G401.6 (cell line): ENCODE measurements at regions not wholly inside any gene's neighbourhood (a gene's known extent, or its start where the extent isn't known, plus 50 kb on each side); places are given as distances from the start of the nearest gene placed in this dataset.
"Not testable (repeated sequence)": the region's sequence is repeated elsewhere in the genome, so short reads cannot be mapped to it uniquely, and the experiment has no call there.

Experiments used
- FAIRE-seq: peaks from 2 replicates; lab custom pipeline; 2012; peaks lifted over from hg19 to GRCh38; lab: Jason Lieb, UNC

GRCh38 chr3:17891139-17891856 is 148.9 kb upstream of the TBC1D5 start:
- no peak for FAIRE-seq

DNA sequence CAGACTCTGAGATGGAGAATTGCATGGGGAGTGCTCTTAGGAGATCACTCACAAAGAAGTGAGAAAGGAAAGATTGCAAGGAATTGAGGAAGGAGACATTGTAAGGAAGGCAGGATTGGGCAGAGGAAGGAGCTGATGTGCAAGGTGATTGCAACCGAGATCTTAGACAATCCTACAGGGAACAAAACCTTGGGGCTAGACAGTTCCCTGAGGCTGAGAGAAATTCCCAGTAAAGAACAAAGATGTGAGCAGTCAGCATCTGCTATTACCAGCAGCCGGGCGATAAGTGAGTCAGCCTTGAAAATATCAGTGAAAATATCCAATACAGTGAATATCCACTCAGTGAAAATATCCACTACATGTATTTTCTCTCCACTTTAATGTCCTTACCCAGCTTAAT is 143.6 kb upstream of the TBC1D5 start:
- FAIRE-seq, result no peak

DNA sequence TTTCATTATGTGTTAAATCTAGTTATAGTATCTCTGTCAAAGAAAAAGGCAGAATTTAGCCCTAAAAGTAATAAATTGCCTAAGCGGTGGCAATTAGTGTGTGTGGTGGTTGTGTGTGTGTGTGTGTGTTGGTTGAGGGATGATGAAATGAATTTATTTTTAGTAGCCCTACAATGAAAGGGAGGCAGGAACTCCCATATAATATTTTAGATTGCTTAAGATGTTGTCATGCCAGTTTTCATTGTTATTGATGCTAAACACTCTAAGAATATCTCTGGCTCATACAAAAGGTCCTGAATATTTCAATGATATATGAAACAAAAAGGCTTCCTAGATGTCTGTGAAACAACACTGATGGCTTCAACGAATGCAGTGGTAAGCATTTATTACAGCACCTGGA is 140.6 kb upstream of the TBC1D5 start:
- no peak for FAIRE-seq

GRCh38 chr3:17877299-17877698 is 134.9 kb upstream of the TBC1D5 start:
- no peak for FAIRE-seq

DNA sequence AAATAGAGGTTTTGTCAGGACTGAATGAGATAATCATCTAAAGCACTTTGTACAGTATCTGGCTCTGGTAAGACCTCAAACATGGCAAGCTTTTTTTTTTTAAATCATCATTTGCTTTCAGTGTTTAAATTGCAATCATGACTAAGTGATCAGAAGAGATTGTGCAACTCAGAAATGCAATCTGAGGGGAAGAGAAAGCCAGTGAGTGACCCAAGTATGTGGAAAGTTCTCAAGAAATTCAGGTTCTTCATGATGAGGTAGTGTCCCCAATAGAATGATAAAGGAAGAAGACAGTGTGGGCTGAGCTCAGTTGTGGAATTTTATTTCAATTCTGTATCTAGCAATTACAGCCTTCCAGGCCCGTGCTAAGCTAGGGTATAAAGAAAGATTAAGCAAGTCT is 132.2 kb upstream of the TBC1D5 start:
- no peak for FAIRE-seq

GRCh38 chr3:17872457-17872856 is 130.0 kb upstream of the TBC1D5 start:
- FAIRE-seq, result no peak

- no peak for FAIRE-seq
Measured at GRCh38 chr3:17865631-17866030, 123.2 kb upstream of the TBC1D5 start.

GRCh38 chr3:17861476-17861875 is 119.0 kb upstream of the TBC1D5 start:
- FAIRE-seq, result no peak

DNA sequence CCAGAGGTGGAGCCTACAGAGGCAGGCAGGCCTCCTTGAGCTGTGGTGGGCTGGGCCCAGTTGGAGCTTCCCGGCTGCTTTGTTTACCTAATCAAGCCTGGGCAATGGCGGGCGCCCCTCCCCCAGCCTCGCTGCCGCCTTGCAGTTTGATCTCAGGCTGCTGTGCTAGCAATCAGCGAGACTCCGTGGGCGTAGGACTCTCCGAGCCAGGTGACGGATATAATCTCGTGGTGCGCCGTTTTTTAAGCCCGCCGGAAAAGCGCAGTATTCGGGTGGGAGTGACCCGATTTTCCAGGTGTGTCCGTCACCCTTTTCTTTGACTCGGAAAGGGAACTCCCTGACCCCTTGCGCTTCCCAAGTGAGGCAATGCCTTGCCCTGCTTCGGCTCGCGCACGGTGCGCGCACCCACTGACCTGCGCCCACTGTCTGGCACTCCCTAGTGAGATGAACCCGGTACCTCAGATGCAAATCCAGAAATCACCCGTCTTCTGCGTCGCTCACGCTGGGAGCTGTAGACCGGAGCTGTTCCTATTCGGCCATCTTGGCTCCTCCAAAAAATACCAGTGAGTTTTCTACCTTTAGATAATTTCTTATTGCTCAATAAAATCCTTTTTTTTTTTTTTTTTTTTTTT is 118.5 kb upstream of the TBC1D5 start:
- FAIRE-seq, result not testable (repeated sequence)

DNA sequence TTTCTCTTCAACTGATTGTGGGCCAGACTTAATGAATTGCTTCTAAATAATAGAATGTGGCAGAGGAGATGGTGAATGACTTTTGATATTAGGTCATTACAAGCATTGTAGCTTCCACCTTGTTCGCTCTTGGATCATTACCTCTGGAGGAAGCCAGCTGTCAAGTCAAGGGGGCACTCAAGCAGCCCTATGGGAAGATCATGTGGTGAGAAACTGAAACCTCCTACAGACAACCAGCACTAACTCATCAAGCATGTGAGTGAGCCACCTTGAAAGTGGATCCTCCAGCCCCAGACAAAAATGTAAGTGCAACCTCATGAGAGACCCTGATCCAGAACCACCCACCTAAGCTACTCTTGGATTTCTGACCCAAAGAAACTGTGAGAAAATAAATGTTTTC is 109.8 kb upstream of the TBC1D5 start:
- FAIRE-seq, result no peak

DNA sequence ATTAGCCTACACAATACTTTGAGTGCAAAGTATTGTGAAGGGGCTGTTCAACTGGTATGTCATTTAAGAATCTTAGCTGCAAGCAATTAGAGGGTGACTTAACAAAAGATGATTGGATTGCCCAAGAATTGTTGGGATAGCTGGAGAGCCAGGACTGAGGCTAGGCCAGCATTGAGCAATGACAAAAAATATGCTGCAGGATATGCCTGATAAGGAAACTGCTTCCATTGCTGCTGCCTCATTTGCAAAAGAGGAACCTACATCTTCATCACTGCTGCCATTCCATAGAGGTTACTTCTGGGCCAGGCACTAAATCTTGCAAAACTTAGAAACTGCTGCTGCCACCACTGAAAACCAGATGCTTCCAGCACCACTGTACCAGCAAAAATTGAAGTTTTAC is 108.0 kb upstream of the TBC1D5 start:
- FAIRE-seq, result no peak

- FAIRE-seq, result no peak
Measured at GRCh38 chr3:17848102-17848501, 105.7 kb upstream of the TBC1D5 start.

DNA sequence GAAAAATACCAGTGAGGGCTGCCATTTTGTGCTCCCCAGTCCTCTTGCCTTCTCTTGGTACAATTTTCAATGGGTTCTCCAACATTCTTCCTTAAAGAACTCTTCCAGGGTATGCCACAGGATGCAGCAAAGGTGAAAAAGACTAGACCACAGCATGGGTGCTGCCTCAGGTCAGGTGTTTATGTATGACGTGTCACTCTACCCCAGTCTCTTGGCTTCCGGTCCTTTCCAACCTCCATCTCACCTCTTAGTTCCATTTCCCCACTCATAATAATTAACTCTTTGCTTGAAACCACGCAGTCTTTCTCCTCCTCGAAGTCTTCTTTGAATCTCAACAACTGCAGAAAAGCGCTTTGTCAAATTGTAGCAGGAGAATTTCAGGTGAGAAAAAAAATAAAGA is 104.7 kb upstream of the TBC1D5 start:
- FAIRE-seq, result no peak

GRCh38 chr3:17846466-17846865 is 104.0 kb upstream of the TBC1D5 start:
- FAIRE-seq, result no peak

DNA sequence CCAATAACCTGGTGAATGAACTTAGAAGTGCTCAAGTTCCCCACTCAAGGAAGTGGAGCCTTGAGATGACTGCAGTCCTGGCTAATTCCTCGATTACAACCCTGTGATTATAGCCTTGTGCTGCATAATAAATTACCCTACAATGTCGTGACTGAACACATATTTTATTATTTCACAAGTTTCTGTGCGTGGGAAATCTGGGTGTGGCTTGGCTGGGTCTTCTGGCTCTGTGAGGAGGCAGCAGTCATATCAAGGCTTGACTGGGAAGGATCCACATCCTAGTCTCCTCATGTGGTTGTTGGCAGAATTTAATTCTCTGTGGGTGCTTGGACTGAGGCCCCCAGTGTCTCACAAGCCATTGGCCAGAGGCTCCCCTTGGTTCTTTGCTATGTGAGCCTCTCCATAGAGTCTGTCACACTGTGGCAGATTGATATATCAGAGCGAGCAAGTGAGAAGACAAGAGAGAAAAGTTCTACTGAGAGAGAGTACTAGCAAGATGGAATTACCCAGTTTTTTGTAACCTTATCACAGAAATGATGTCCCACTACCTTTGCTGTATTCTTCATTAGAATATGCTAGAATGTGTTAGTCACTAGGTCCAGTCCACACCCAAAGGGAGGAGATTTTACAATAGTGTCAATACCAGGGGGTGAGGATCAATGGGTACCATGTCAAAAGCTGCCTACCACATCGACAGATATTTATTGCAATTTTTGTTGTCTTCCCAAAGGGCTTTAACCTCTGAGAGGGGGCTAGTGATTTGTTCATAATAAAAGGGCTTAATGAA is 102.8 kb upstream of the TBC1D5 start:
- FAIRE-seq, result no peak

DNA sequence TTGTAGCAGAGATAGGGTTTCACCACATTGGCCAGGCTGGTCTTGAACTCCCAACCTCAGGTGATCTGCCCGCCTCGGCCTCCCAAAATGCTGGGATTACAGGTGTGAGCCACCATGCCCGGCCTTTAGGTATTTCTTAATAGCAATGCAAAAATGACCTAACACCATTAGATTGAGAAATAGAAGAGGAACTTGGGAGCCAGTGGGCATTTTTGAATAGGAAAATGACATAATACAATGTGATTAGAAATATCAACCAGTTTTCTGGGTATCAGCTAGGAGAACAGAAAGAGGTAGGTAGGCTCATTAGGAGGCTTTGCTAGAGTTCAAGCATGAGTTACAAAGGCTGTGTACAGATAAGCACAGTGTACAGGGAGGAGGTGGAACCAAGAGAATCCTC is 101.8 kb upstream of the TBC1D5 start:
- no peak for FAIRE-seq

DNA sequence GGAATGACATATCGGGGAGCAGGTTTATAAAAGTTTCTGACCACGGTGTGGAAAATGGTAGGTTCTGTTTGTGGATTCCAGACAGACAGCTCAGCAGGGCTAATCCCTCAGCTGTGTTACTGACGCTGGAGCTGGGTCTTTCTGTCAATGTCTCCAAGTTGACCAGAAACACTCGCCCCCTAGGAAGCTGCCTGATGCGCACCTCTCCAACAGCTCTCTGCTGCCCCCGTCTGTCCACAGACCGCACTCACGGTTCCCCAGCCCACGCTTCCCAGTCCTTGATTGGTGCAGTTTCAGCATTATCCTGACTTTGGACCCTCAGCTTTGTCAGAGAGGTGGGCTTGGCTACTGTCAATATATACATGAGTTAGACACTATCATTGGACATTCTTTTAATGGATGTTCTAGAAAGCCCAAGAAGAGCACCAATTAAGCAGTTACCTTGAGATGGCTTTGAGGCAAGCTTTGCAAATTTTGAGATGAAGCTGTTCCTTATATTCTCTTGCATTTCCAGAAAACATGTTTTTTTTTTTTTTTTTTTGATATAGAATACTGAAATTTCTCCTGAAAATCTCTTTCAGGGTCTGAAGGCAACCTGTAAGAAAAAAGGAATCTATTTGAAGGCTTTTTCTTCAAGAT is 98.9 kb upstream of the TBC1D5 start:
- FAIRE-seq, result peak; percentile 76

GRCh38 chr3:17840651-17841050 is 98.2 kb upstream of the TBC1D5 start:
- no peak for FAIRE-seq

GRCh38 chr3:17840126-17840525 is 97.7 kb upstream of the TBC1D5 start:
- no peak for FAIRE-seq

DNA sequence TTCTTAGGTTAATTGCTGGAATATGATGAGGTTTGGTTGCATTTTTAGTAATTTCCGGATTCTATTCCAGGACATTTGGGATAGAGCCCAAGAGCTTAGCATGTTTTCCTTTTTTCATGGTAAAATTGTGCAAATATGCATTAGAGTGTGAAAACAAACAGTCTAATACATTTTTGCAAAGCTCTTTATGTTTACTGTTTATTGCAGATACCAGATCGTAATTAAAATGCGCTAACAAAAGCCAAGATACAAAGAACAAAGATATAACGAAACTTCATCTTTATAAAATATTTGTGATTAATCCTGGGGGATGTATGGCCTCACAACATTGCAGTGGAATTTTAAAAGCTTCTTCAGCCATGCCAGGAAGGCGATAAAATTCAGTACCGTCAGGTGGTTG is 94.5 kb upstream of the TBC1D5 start:
- no peak for FAIRE-seq

DNA sequence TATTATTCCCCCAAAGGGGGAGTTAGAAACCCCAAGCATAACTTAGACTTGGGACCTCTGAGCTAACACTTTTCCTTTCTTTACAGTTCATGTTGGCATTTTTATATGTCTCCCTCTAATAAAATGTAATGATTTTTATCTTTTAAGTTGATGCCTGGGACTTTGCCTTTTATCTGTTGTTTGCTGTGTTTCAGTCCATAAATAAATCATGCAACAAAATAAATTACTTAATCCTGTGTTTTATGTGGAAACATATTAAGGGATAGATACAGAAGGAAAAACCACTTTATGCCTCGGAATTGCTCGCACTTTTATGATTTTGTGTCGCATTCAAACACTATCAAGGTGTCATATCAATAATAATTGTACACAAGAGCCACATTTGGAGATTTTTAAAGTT is 93.7 kb upstream of the TBC1D5 start:
- no peak for FAIRE-seq

GRCh38 chr3:17833786-17834559 is 91.5 kb upstream of the TBC1D5 start:
- no peak for FAIRE-seq
